GM12865 (cell line): ENCODE measurements at regions not wholly inside any gene's neighbourhood (a gene's known extent, or its start where the extent isn't known, plus 50 kb on each side); places are given as distances from the start of the nearest gene placed in this dataset.

Experiments used
- DNase-seq: peaks from one replicate; pipeline ENCODE4 v3.0.0; 2010; ENCODE audit warnings: low read depth
- H3K4me3 ChIP-seq: 2 replicates; pipeline ENCODE4 v1.5.1; 2011; ENCODE audit warnings: mild to moderate bottlenecking, low read depth, low read length, control low read depth
- TF ChIP-seq, protein P1 (sequence below): IDR thresholded peaks from 2 replicates; pipeline ENCODE4 v1.5.1; 2011; ENCODE audit warnings: low read length, control low read depth, low read depth, inconsistent platforms; ENCODE audit not compliant: insufficient read depth; ENCODE audit errors: missing control alignments

DNA sequence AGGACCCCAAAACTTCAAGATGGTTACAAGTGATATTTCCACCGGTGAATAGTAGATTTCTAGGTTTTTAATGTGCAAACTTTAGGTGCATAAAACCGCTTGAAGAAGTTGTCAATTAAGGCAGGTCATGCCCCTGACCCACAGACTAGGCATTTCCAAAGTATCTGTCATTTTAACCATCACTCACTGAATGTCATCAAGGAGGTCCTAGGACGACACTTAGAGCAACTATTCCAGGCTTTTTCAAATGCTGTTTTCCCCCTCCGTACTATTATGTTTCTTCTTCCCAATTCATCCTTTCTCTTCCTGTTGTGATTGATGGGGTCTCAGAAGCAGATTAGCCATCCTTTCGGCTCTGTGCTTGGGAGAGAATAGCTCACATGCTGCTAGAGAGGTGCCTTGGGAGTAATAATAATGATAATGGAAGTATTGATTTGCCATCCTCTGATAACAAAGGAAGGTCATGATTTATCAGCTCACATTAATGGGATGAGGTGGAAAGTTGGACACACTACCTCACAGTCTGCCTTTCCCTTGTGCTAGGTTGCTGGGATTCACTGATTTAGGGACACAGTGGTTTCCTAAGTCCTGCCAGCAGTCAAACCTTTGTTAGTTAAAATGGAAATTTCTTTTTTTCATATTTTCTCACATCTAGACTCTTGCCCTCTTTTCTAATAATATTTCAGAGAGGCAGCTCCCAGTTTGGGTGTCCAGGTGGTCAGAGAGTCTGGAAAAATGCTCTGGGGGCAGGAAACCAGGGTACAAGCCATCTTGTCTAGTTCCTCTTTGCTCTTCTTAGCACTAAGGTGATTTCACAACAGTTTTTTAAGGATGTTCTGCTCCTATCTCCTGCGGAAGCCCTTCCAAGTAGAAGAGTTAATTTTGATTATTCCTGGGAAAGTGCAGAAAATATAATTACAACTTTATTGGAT lies 67.0 kb downstream of the PTTG1 start:
- TF ChIP-seq, protein P1, sequence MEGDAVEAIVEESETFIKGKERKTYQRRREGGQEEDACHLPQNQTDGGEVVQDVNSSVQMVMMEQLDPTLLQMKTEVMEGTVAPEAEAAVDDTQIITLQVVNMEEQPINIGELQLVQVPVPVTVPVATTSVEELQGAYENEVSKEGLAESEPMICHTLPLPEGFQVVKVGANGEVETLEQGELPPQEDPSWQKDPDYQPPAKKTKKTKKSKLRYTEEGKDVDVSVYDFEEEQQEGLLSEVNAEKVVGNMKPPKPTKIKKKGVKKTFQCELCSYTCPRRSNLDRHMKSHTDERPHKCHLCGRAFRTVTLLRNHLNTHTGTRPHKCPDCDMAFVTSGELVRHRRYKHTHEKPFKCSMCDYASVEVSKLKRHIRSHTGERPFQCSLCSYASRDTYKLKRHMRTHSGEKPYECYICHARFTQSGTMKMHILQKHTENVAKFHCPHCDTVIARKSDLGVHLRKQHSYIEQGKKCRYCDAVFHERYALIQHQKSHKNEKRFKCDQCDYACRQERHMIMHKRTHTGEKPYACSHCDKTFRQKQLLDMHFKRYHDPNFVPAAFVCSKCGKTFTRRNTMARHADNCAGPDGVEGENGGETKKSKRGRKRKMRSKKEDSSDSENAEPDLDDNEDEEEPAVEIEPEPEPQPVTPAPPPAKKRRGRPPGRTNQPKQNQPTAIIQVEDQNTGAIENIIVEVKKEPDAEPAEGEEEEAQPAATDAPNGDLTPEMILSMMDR, result no peak

DNA sequence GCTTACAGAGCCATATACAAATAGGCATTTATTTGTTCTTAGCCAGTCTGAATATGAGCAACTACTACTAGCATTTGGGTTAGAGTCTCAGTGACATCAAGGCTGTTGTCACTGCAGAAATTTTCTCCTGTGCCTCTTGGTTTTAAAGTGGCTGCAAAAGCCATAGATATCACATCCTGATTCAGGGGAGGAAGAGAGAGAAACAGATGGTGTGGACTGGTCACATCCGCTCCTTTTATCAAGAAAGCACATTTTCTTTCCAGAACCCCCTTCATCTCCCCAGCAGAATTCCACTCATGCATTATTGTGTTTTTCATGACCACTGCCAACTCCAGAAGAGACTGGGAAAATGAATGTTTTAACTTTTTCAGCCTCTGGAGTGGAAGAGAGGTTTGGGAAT lies 69.8 kb downstream of the PTTG1 start:
- no peak overlapping the region for H3K4me3 ChIP-seq
- TF ChIP-seq, protein P1, result no peak
- no peak for DNase-seq

More for the DNA sequence above, 67.0 kb downstream of the PTTG1 start:
- no peak overlapping the region for H3K4me3 ChIP-seq
- DNase-seq, result no peak

DNA sequence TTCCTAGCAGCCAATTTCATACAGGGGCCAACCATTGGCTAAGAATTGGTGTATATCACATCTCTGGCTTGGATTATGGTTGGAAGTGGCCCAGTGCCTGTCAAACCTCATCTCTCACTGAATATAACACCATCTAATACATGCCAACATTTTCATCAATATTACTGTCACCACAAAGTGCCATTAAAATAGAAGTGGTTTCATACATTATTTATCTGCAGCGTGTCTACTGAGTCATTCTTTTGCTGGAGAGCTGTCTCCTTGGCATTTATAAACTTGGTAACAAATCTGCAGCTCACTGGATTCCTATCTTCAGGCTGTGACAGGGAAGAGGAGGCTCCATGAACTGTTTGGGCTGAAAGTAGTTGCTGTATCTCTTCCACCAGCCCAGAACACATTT lies 70.9 kb downstream of the PTTG1 start:
- DNase-seq, result no peak
- H3K4me3 ChIP-seq, result no peak overlapping the region
- TF ChIP-seq, protein P1, result no peak

DNA sequence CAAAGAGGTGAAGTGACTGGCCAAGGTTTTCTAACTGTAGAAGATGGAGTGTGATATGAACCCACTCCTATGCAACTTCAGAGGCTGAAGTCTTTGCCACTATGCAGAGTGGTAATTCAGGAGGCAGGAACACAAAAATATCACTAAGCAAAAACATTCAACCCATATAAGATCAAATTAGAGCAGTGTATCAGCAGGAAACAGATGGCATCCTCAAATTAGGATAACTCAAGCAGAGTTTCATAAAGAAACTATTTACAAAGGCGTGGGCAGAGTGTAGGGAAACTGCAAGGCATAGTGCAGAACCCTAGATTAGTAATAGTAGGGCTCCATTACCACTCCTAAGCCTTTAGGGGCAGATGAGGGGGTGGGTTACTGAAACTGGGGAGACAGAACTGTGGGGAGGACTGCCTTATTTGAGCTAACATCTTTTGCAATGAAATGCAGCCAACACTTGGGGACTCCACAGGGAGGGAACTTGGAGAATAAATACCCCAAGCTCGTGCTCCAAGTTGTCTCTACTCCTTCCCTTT lies 72.2 kb downstream of the PTTG1 start:
- TF ChIP-seq, protein P1, result no peak
- DNase-seq, result no peak
- H3K4me3 ChIP-seq, result no peak overlapping the region

DNA sequence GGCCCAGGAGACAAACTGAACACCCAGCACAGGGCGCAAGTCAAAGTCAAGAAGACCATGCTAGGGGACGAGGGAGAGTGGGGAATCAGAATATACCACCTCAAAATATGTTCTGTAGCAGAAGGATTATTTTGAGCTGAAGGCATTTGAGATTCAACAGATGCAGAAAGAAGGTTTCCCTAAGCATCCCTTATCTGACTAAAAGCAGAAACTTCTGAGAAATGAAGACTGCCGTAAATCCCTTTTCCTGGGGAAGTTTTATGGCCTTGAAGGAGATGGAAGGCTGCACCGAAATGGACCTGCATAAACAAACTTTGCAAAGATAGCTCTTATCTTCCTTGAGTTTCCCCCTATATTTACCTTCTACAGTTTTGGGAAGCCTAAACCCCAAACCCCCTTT lies 72.8 kb downstream of the PTTG1 start:
- DNase-seq, result no peak
- TF ChIP-seq, protein P1, result no peak
- H3K4me3 ChIP-seq, result no peak overlapping the region

DNA sequence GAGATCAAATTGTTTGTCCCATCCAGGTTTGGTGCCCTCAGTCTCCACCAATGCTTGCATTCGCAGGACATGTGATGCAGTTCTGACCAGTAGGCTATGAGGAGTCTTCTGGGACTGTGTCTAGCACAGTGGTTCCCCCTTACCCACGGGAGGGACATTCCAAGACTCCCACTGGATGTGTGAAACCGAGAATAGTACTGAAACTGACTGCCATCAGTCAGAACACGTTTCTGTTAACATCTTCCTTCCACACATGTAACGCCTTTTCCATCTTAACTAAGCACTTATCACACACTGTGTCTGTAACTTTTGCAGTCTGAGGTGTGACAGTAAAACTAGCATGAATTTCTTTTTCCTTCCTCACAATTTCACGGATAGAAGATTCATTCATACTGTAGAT lies 74.7 kb downstream of the PTTG1 start:
- DNase-seq, result peak; percentile 59
- no peak overlapping the region for H3K4me3 ChIP-seq
- TF ChIP-seq, protein P1, result no peak
